ENCODE measurements at regions not wholly inside any gene's neighbourhood (a gene's known extent, or its start where the extent isn't known, plus 50 kb on each side); places are given as distances from the start of the nearest gene placed in this dataset.
"Not testable (repeated sequence)": the region's sequence is repeated elsewhere in the genome, so short reads cannot be mapped to it uniquely, and the experiment has no call there.

DNA sequence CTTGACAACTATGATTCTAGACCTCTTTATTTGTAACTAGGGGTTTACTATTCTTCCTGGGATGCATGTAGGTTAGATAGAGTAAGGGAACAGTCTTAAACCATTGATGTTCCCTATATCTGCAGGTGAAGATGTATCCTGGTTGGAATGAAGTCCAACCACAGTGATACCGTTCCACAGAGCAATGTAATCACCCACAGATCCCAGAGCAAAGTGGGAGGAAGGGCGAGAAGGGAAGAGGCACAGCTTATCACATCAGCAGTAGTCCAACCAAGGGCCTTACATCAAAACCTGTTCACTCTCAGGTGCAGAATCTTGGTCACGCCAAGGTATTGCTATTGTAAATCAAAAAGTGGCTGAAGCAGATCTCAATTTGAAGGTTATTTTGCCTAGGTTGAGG lies 61.8 kb upstream of the LIPC start:
- Mint-ChIP-seq H3K4me3 (ENCODE audit: unreplicated experiment) (no peak overlapping the region), H3K9me3 (ENCODE audit: unreplicated experiment) (no peaks in the 10 kb centered on the region), H3K36me3 (ENCODE audit: insufficient read depth, unreplicated experiment) (no peaks in the 10 kb centered on the region), H3K27me3 (ENCODE audit: insufficient read depth, unreplicated experiment) (no peaks in the 10 kb centered on the region), H3K4me1 (ENCODE audit: insufficient read depth, unreplicated experiment) (no peaks in the 10 kb centered on the region), H3K27ac (ENCODE audit: low read depth, unreplicated experiment) (no peak overlapping the region)
- TF ChIP-seq, protein P1, sequence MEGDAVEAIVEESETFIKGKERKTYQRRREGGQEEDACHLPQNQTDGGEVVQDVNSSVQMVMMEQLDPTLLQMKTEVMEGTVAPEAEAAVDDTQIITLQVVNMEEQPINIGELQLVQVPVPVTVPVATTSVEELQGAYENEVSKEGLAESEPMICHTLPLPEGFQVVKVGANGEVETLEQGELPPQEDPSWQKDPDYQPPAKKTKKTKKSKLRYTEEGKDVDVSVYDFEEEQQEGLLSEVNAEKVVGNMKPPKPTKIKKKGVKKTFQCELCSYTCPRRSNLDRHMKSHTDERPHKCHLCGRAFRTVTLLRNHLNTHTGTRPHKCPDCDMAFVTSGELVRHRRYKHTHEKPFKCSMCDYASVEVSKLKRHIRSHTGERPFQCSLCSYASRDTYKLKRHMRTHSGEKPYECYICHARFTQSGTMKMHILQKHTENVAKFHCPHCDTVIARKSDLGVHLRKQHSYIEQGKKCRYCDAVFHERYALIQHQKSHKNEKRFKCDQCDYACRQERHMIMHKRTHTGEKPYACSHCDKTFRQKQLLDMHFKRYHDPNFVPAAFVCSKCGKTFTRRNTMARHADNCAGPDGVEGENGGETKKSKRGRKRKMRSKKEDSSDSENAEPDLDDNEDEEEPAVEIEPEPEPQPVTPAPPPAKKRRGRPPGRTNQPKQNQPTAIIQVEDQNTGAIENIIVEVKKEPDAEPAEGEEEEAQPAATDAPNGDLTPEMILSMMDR (IDR thresholded peaks at IDR 0.05; ENCODE audit: unreplicated experiment), result no peak
- no TSS peak for BruUV-seq (replicated peaks)
- DNase-seq (ENCODE audit: unreplicated experiment), result no peak
- ChIA-PET POLR2A (interaction anchor here (0.6 kb wide), 1 partner anchor 14 kb away, joined by 3 read pairs; no protein-coding TSS in a partner anchor), CTCF (no interaction called here)
- intact Hi-C loops (cut with micrococcal nuclease), result no loop called here

DNA sequence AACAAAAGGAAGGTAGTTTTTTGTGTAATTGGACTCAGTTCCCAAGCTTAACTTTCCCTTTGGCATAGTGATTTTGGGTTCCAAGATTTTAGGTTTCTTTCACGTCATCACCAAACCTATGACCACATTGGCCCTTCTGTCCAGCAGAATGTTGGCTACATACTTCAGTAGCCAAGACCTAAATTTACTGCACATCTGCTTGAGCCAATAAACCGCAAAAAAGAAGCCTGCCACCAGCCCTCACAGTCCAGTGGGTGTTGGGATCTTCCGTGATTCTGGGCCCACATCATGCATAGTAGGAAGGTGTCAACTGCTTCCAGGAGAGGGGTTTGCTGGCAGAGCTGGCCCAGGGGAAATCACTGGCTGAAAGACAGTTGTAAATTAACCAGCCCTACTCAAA lies 57.6 kb upstream of the LIPC start:
- Mint-ChIP-seq H3K9me3 (ENCODE audit: unreplicated experiment) (peaks cover 12% of the 10 kb centered on the region), H3K36me3 (ENCODE audit: insufficient read depth, unreplicated experiment) (no peaks in the 10 kb centered on the region), H3K27me3 (ENCODE audit: insufficient read depth, unreplicated experiment) (no peaks in the 10 kb centered on the region), H3K27ac (ENCODE audit: low read depth, unreplicated experiment) (no peak overlapping the region), H3K4me3 (ENCODE audit: unreplicated experiment) (no peak overlapping the region), H3K4me1 (ENCODE audit: insufficient read depth, unreplicated experiment) (peaks cover 9% of the 10 kb centered on the region)
- BruUV-seq (replicated peaks), result no TSS peak
- TF ChIP-seq, protein P1 (IDR thresholded peaks at IDR 0.05; ENCODE audit: unreplicated experiment), result no peak
- no peak for DNase-seq (ENCODE audit: unreplicated experiment)
- POLR2A ChIA-PET, result interaction anchor here (0.6 kb wide), 3 partner anchors 20 to 62 kb away, joined by 3 read pairs; no protein-coding TSS in a partner anchor
- intact Hi-C loops (cut with micrococcal nuclease), result no loop called here
- CTCF ChIA-PET, result no interaction called here

DNA sequence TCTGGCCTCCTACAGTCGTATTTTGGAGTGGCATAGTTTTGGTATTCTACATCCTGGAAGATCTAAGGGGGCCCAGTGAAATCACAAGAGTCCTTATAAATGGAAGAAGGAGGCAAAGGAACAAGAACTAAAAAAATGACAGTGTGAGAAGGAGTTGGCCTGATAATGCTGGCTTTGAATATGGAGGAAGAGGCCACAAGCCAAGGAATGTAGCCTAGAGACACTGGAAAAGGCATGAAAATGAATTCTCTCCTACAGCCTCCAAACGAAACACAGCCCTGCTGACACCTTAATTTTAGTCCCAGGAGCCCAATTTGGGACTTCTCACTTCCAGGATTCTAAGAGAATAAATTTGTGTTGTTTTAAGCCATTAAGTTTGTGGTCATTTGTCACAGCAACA lies 54.6 kb upstream of the LIPC start:
- Mint-ChIP-seq H3K9me3 (ENCODE audit: unreplicated experiment) (peaks cover 12% of the 10 kb centered on the region), H3K27me3 (ENCODE audit: insufficient read depth, unreplicated experiment) (no peaks in the 10 kb centered on the region), H3K36me3 (ENCODE audit: insufficient read depth, unreplicated experiment) (no peaks in the 10 kb centered on the region), H3K4me3 (ENCODE audit: unreplicated experiment) (no peak overlapping the region), H3K4me1 (ENCODE audit: insufficient read depth, unreplicated experiment) (peaks cover 9% of the 10 kb centered on the region), H3K27ac (ENCODE audit: low read depth, unreplicated experiment) (no peak overlapping the region)
- BruUV-seq (replicated peaks), result no TSS peak
- intact Hi-C loops (cut with micrococcal nuclease), result no loop called here
- ChIA-PET CTCF (no interaction called here), POLR2A (interaction anchor here (1.4 kb wide), 1 partner anchor 44 kb away, joined by 4 read pairs; no protein-coding TSS in a partner anchor)
- no peak for DNase-seq (ENCODE audit: unreplicated experiment)
- TF ChIP-seq, protein P1 (IDR thresholded peaks at IDR 0.05; ENCODE audit: unreplicated experiment), result no peak

DNA sequence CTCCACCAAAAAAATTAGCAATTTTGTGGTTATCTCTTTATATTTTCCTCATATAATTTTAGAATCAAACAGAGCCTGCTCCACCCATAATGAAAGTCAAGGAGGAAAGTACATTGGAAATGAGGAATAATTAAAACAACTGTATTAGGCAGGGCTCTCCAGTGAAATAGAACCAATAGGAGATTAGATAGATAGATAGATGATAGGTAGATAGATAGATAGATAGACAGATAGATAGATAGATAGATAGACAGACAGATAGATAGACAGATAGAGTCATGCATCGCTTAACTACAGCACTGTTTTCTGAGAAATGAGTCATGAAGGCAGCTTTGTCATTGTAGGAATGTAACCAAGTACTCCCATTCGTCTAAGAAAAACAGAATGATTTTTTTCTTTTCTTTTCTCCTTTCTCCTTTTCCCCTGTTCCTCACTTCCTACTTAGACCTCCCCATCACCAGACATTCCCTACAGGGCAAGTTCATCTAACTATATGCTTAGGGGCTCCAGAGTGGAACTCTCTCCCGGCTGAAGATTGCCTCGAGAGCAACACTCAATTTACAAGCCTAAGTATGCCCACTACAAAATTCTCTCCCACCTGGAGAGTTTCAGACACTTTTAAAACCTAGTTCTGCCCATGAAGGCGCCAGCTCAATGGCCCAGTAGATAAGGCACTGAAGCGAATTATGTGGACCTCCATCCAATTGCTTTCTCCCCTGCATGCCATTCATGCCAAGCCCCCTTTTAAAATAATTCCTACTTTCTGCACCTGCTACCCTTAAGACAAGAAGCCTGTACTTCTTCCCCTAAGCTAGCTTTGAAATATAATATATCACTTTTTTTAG lies 53.3 kb upstream of the LIPC start:
- Mint-ChIP-seq H3K27ac (ENCODE audit: low read depth, unreplicated experiment) (no peak overlapping the region), H3K9me3 (ENCODE audit: unreplicated experiment) (peaks cover 12% of the 10 kb centered on the region), H3K4me1 (ENCODE audit: insufficient read depth, unreplicated experiment) (peaks cover 9% of the 10 kb centered on the region), H3K27me3 (ENCODE audit: insufficient read depth, unreplicated experiment) (no peaks in the 10 kb centered on the region), H3K36me3 (ENCODE audit: insufficient read depth, unreplicated experiment) (no peaks in the 10 kb centered on the region), H3K4me3 (ENCODE audit: unreplicated experiment) (no peak overlapping the region)
- TF ChIP-seq, protein P1 (IDR thresholded peaks at IDR 0.05; ENCODE audit: unreplicated experiment), result no peak
- CTCF ChIA-PET, result no interaction called here
- no TSS peak for BruUV-seq (replicated peaks)
- DNase-seq (ENCODE audit: unreplicated experiment), result no peak
- POLR2A ChIA-PET, result interaction anchor here (0.6 to 1.5 kb wide), 3 partner anchors 23 to 682 kb away, joined by 3 read pairs; no protein-coding TSS in a partner anchor
- intact Hi-C loops (cut with micrococcal nuclease), result no loop called here

DNA sequence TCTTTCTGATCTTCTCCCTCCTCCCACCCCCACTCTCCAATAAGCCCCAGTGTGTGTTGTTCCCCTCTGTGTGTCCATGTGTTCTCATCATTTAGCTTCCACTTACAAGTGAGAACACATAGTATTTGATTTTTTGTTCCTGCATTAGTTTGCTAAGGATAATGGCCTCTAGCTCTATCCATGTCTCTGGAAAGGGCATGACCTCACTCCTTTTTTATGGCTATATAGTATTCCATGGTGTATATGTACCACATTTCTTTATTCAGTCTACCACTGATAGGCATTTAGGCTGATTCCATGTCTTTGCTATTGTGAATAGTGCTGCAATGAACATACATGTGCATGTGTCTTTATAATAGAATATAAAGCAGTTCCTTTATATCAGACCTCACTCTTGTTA lies 52.3 kb upstream of the LIPC start:
- DNase-seq (ENCODE audit: unreplicated experiment); intact Hi-C loops (cut with micrococcal nuclease); BruUV-seq (replicated peaks); H3K27ac Mint-ChIP-seq (ENCODE audit: low read depth, unreplicated experiment); H3K27me3 Mint-ChIP-seq (ENCODE audit: insufficient read depth, unreplicated experiment); H3K4me1 Mint-ChIP-seq (ENCODE audit: insufficient read depth, unreplicated experiment); H3K36me3 Mint-ChIP-seq (ENCODE audit: insufficient read depth, unreplicated experiment); CTCF ChIA-PET; H3K4me3 Mint-ChIP-seq (ENCODE audit: unreplicated experiment): not testable (repeated sequence)
- POLR2A ChIA-PET, result interaction anchor here (1.5 kb wide), 1 partner anchor 47 kb away, joined by 3 read pairs; no protein-coding TSS in a partner anchor
- H3K9me3 Mint-ChIP-seq (ENCODE audit: unreplicated experiment), result peaks cover 12% of the 10 kb centered on the region
